Esophagus squamous epithelium (tissue), 5 donors: ENCODE measurements at regions not wholly inside any gene's neighbourhood (a gene's known extent, or its start where the extent isn't known, plus 50 kb on each side); places are given as distances from the start of the nearest gene placed in this dataset.

ENCODE experiments used
- DNase-seq: peaks from one replicate; lab custom pipeline; 2025; lab: John Stamatoyannopoulos, UW
- H3K27ac ChIP-seq, 4 donors: fragments of 200-600 bp; sonication (generic); one replicate each; pipeline ENCODE4 v1.5.1; 2016 to 2019; ENCODE audit warnings: mild to moderate bottlenecking in 1 of 4
- H3K27me3 ChIP-seq, 4 donors: fragments of 200-600 bp; sonication (generic); 1 replicate in 3 of 4; 2 replicates in 1 of 4; pipeline versions ENCODE4 v1.5.1 to v1.6.0; 2017 to 2021; ENCODE audit warnings: antibody characterized with exemption in 1 of 4
- H3K36me3 ChIP-seq, 3 donors: fragments of 200-600 bp; sonication (generic); one replicate each; pipeline ENCODE4 v1.5.1; 2016 to 2019
- H3K4me1 ChIP-seq, 3 donors: fragments of 200-600 bp; sonication (generic); one replicate each; pipeline ENCODE4 v1.5.1; 2017 to 2019
- H3K4me3 ChIP-seq, 4 donors: fragments of 200-600 bp; sonication (generic); 1 replicate in 3 of 4; 2 replicates in 1 of 4; pipeline ENCODE4 v1.5.1; 2016 to 2019; ENCODE audit warnings: mild to moderate bottlenecking in 2 of 4, moderate library complexity in 1 of 4
- H3K9me3 ChIP-seq, 3 donors: fragments of 200-600 bp; sonication (generic); one replicate each; pipeline ENCODE4 v1.5.1; 2016 to 2019
- POLR2A ChIP-seq, 4 donors: fragments of 450-650 bp; IDR thresholded peaks; one replicate each; pipeline ENCODE4 v1.6.1; 2017; ENCODE audit warnings: antibody characterized with exemption in 4 of 4, mild to moderate bottlenecking in 4 of 4, moderate library complexity in 3 of 4
- WGBS, 2 donors: methylation state at CpG; one replicate each; pipeline ENCODE4 v1.1.5; 2018; 5-methylcytosine and 5-hydroxymethylcytosine counted together
- intact Hi-C: fragments of 100-400 bp; cut with DNase I; formaldehyde crosslinking; loops from one replicate; pipeline ENCODE4 v1.15.0; 2022
- TF ChIP-seq, protein P1 (sequence below), 6 experiments: fragments of 450-650 bp in 4 of 6; fragments of 200-600 bp in 2 of 6; sonication (generic) in 2 of 6; IDR thresholded peaks; one replicate each; pipeline ENCODE4 v1.5.1; 2016 to 2019; ENCODE audit warnings: antibody characterized with exemption in 6 of 6, mild to moderate bottlenecking in 4 of 6, moderate library complexity in 4 of 6
- donor health status: DM: yes; HTN: yes; CAD: no.

DNA sequence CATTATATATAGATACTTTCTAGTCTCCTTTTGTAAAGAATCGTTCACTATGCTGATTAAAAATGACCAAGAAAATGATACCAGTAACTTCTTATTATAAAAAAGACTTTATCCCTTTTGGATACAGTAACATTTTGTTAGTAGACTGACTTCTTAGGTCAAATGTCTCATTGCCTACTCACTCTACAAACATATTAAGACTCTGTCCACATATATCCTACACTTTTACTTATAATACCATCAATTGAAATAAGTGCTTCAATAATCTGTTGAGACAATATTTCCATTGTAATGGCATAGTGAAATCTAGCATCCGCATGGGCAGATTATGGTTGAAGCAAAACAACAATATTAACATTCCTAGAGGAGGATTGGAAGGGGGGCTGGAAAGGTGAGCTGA, 180.6 kb downstream of the ARL4A start:
- Histone ChIP-seq H3K27ac (no peak overlapping the region), H3K36me3 (no peaks in the 10 kb centered on the region), H3K9me3 (no peaks in the 10 kb centered on the region), H3K4me3 (no peak overlapping the region), H3K27me3 (no peaks in the 10 kb centered on the region), H3K4me1 (peaks cover 0 to 21% (median 7%) of the 10 kb centered on the region in 3 donors)
- TF ChIP-seq, protein P1, sequence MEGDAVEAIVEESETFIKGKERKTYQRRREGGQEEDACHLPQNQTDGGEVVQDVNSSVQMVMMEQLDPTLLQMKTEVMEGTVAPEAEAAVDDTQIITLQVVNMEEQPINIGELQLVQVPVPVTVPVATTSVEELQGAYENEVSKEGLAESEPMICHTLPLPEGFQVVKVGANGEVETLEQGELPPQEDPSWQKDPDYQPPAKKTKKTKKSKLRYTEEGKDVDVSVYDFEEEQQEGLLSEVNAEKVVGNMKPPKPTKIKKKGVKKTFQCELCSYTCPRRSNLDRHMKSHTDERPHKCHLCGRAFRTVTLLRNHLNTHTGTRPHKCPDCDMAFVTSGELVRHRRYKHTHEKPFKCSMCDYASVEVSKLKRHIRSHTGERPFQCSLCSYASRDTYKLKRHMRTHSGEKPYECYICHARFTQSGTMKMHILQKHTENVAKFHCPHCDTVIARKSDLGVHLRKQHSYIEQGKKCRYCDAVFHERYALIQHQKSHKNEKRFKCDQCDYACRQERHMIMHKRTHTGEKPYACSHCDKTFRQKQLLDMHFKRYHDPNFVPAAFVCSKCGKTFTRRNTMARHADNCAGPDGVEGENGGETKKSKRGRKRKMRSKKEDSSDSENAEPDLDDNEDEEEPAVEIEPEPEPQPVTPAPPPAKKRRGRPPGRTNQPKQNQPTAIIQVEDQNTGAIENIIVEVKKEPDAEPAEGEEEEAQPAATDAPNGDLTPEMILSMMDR (IDR thresholded peaks at IDR 0.05): no peak
- no peak for TF ChIP-seq POLR2A (IDR thresholded peaks at IDR 0.05)
- intact Hi-C loops: no loop called here
- WGBS, 2 donors: 72 to 85% methylated on average over 2 of the region's 2 CpGs
- DNase-seq: no peak

GRCh38 chr7:12870219-12870618, 182.8 kb downstream of the ARL4A start:
- no peak for TF ChIP-seq POLR2A (IDR thresholded peaks at IDR 0.05)
- TF ChIP-seq, protein P1 (IDR thresholded peaks at IDR 0.05): no peak
- H3K27me3 ChIP-seq: no peaks in the 10 kb centered on the region
- 96 to 97% methylated on average over 1 of the region's 1 CpG for WGBS, 2 donors

DNA sequence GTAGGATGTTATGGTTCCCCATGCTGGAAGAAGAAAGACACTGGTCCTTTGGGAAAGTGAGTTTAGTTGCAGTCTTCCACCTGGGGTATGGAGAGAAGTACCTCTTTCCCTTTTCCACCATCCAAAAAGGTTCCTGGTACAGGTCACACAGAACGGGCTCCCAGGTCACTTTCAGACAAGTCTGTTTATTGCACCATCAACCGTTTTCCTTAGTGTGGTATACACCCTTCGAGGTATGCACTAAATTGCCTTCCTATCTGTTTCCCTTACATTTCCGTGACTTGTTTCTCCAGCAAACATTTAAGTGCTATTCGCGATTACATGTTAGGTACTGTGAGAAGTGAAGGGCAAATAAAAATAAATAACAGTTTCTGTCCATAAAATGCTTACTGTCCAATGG, 185.1 kb downstream of the ARL4A start:
- H3K27me3 ChIP-seq: no peaks in the 10 kb centered on the region
- WGBS, 2 donors: 79 to 87% methylated on average over 6 of the region's 6 CpGs

More at GRCh38 chr7:12870219-12870618, 182.8 kb downstream of the ARL4A start:
- Histone ChIP-seq H3K36me3 (no peaks in the 10 kb centered on the region), H3K4me3 (no peak overlapping the region), H3K4me1 (peaks cover 0 to 7% (median 0%) of the 10 kb centered on the region in 3 donors), H3K9me3 (no peaks in the 10 kb centered on the region), H3K27ac (no peak overlapping the region)
- DNase-seq: no peak
- intact Hi-C loops: no loop called here

GRCh38 chr7:12873571-12873970, 186.1 kb downstream of the ARL4A start:
- DNase-seq: no peak
- H3K36me3 ChIP-seq: no peaks in the 10 kb centered on the region
- 50 to 62% methylated on average over 3 of the region's 3 CpGs for WGBS, 2 donors
- no peaks in the 10 kb centered on the region for H3K9me3 ChIP-seq
- H3K4me3 ChIP-seq: no peak overlapping the region
- no peaks in the 10 kb centered on the region for H3K4me1 ChIP-seq
- intact Hi-C loops: no loop called here
- H3K27ac ChIP-seq: no peak overlapping the region
- no peak for TF ChIP-seq POLR2A (IDR thresholded peaks at IDR 0.05)
- TF ChIP-seq, protein P1 (IDR thresholded peaks at IDR 0.05): no peak
- H3K27me3 ChIP-seq: no peaks in the 10 kb centered on the region

More for the DNA sequence above, 185.1 kb downstream of the ARL4A start:
- no peak for DNase-seq
- Histone ChIP-seq H3K9me3 (no peaks in the 10 kb centered on the region), H3K27ac (no peak overlapping the region), H3K36me3 (no peaks in the 10 kb centered on the region), H3K4me3 (no peak overlapping the region), H3K4me1 (no peaks in the 10 kb centered on the region)
- intact Hi-C loops: no loop called here
- TF ChIP-seq POLR2A (IDR thresholded peaks at IDR 0.05): no peak
- TF ChIP-seq, protein P1 (IDR thresholded peaks at IDR 0.05): no peak

DNA sequence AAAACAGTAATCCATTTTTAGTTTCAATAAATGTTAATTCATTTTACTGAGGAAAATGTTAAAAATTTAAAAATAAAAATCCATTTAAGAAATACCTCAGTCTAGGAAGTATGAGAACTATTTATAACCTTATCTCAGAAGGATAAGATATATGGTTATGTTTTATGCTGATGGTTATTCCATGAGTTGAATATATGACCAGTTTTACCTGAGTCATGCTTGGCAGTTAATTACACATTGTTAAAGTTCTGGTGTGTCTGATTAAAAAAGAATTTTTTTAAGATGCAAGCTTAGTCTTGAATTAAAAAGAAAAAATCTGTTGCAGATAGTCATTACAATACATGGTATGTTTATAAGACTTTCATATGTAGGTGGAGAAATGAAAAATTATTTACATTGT, 191.7 kb downstream of the ARL4A start:
- intact Hi-C loops: no loop called here
- Histone ChIP-seq H3K27ac (no peak overlapping the region), H3K36me3 (no peaks in the 10 kb centered on the region), H3K9me3 (no peaks in the 10 kb centered on the region), H3K4me3 (no peak overlapping the region), H3K4me1 (no peaks in the 10 kb centered on the region), H3K27me3 (no peaks in the 10 kb centered on the region)
- TF ChIP-seq, protein P1 (IDR thresholded peaks at IDR 0.05): no peak
- TF ChIP-seq POLR2A (IDR thresholded peaks at IDR 0.05): no peak
- no peak for DNase-seq
